ENCODE measurements at regions not wholly inside any gene's neighbourhood (a gene's known extent, or its start where the extent isn't known, plus 50 kb on each side); places are given as distances from the start of the nearest gene placed in this dataset.

DNA sequence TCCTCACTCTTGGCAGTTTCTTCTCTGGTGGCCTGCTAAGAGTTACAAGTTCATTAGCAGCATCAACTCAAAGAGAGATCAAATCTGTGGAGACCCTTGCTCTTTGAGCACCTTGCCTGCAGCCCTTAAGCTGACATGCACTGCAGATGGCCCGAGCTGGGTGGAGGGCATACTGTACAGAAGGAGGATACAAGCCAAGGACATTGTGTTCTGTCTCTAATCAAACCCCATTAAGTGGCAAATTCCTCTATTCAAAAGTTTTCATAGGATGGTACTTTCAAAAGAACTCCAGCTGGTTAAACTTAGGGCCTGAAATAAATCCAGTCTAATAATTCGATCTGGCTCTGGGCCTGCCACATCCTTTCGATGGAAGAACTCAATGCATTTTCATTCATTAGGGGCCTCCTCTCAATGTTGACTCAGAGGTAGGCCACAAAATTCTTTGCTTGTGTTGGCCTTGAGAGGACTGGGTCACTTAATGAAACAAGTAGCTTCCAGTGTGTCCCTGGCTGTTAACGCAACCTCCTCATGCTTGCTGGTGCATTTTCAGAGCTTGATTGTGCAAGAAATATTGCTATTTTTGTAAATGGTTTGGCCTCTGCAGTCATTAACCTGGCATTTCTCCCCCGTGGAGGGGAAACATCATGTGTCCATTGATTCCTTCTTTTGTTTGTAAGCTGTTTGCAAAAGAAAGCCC, 318.2 kb downstream of the NUAK1 start:
- no peak for DNase-seq

DNA sequence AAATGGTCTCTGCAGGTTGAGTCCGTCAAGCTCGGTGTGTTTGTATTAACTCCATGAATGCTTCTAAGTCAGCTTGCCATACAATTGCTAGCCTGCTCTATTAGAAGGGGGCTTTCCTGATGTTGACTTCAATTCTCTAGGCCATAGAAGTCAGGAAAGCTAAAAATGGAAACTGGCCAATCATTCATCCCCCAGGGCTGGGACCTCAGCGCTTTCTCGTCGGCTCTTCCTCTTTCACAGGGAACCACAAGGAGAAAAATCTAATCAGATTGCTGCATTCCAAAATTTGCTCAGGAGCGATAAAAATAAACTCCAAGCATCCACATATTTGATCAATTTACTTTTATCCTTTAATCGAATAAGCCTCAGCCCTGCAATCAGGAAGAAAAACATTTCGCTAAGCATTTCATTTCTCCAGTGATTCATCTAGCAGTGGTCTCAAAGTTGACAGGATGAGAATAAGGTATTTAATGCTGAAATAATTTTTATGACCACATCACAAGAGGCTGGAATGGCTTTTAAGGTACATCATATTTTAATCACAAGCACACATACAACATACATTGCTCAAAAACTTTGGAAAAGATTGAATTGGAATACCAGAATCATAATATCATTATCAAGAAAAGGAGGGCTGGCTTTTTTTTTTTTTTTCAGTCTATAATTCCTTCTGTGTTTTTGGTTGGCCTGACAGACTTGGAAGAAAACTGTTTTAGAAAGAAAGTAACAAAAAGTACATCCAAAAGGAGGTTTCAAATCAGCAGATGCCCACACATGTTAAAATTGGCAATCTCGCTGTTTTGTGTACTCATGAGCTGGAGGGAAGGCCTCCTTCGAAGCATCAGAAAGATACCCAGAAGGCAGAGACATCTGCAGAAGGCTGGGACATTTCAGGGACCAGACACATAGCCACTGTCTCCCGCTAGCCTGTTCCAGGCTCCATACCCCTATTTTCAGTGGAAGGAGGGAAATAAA, 316.3 kb downstream of the NUAK1 start:
- no peak for DNase-seq

GRCh38 chr12:105823810-105824209, 314.9 kb downstream of the NUAK1 start:
- no peak for DNase-seq

GRCh38 chr12:105825141-105825540, 313.6 kb downstream of the NUAK1 start:
- DNase-seq: no peak

DNA sequence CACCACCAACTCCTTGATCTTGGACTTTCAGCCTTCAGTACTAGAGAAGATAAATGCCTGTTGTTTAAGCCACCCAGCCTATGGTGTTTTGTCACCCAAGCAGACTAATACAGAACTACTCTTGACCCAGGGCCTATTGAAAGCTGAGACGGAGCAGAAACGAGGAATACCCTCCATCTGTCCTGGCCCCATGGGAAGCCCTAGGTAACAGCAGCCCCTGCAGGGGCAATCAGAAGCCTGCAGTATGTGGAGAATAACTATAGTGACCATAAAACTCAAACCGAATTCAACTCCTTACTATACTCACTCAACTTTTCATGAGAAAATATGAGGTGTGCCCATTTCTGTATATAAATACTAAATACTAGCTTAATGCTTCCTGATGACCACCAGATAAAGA, 307.4 kb downstream of the NUAK1 start:
- DNase-seq: no peak

GRCh38 chr12:105832021-105832420, 306.7 kb downstream of the NUAK1 start:
- no peak for DNase-seq

DNA sequence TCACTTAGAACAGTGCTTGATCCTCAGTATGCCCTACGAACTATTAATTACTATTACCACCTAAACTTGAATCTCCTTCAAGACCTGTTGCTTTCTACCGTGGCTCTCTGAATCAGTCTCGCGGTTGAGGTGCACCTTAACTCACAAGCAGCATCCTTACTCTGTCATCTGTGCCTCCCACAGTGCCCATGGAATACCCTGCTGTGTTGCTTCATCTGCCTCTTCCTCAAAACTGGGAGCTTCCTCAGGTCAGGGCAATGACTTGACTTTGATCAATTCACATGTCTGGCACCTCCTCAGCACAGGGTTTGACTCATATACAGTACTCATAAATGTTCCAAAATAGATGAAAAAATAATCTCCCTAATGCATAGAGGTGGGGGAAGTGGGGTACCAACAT, 305.9 kb downstream of the NUAK1 start:
- no peak for DNase-seq

DNA sequence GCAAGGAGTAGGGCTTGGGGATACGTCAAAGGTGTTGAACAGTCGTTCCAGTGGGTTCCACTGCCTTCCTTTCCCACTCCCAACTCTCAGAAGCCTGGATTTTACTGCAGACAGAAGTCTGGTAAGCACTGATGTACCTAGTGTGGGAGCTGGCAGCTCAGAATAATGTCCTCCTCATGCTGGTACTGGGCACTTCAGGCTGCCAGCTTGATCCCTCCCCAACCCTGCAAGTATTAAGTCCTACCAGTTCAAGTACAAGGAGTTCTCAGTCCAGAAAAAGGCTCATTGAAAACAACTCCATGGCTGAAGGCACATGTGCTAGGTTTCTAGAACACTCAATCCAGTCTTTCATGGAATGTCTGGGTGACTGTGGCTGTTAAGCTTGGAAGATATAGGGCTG, 304.3 kb downstream of the NUAK1 start:
- DNase-seq: no peak

DNA sequence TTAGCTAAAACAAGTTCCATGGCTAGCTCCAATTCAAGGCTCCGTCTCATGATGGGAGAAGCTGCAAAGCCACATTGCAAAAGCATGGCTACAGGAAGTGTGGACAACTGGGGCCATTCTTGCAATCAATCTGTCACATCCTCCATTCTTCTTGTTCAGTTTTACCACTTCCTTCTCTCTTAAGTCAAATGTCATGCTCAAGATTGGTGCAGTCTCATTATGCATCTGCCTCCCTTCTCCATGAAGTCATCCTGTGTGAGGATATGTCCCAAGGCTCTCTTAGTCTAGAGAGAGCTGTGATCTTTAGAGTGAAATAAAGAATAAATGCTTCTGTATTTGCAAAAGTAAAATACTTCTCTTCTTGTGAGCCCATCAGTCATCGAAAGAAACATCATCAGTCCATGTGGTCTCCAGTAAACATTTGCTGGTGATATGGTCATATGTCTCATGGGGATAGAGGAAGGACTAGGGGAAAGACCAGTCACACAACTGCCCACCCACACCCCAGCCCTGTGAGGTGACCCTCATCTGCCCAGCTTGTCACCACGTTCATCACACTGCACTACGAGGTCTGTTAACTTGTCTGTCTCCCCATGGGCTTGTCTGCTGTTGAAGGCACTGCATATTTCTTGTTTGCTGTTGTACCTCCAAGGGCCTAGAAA, 303.0 kb downstream of the NUAK1 start:
- no peak for DNase-seq

DNA sequence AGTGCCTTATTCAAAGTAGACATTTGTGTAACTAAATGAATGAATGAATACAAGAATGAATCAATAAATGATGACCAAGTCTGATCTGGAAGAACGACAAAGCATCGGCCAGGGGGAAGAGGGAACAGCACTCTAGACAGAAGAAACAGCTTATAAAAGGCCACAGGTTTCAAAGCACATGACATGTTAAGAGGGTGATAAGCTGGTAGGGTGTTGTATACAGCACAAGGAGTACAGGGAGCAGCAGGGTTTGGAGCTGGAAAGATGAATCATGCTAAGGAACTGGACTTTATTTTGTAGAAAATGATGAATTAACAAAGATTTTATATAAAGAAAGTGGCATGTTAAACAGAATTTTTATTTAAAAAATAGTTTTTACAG, 302.5 kb downstream of the NUAK1 start:
- no peak for DNase-seq

GRCh38 chr12:105839629-105840127, 299.1 kb downstream of the NUAK1 start:
- DNase-seq: no peak

DNA sequence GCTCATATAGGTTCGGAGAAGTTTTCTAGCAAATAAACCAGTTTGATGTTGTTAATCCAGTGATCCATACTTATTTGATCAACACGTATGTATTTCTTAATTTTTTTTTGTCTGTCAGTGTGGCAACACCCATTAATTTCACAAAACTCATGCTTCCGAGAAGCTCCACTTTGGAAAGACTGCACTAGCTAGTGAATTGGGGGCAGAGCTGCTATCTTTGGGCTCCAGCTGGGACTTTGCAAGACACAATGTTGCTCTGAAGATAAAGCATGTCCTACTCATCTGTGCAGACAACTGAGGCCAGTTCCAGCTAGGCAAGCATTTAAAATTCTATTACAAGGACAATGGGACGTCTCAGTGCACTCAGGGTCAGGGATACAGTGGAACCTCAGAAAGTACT, 298.4 kb downstream of the NUAK1 start:
- DNase-seq: no peak

- no peak for DNase-seq
These were observed 296.9 kb downstream of the NUAK1 start for GRCh38 chr12:105841840-105842239.

DNA sequence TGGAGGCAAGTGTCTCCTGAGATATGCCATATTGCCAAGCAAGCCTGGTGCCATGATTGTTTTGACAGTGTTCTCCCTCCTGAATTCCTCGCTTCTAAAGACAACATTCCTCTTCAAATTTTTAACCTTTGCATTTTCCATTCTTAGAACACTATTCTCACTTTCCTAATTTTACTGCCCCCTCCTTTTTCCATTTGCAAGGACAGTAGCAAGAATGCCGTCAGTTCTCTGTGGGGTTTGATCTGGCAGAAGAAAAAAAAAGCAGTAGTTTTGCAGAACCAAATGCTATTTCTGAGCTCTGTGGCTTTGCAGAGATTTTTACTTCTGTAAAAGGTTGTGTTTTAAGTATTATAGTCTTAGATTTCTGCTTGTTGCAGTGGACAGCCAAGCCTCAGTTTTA, 295.2 kb downstream of the NUAK1 start:
- no peak for DNase-seq

- no peak for DNase-seq
These were observed 294.6 kb downstream of the NUAK1 start for GRCh38 chr12:105843986-105844760.

GRCh38 chr12:105846331-105846730, 292.4 kb downstream of the NUAK1 start:
- no peak for DNase-seq

GRCh38 chr12:105847068-105847467, 291.7 kb downstream of the NUAK1 start:
- DNase-seq: no peak

GRCh38 chr12:105848286-105848685, 290.5 kb downstream of the NUAK1 start:
- no peak for DNase-seq

DNA sequence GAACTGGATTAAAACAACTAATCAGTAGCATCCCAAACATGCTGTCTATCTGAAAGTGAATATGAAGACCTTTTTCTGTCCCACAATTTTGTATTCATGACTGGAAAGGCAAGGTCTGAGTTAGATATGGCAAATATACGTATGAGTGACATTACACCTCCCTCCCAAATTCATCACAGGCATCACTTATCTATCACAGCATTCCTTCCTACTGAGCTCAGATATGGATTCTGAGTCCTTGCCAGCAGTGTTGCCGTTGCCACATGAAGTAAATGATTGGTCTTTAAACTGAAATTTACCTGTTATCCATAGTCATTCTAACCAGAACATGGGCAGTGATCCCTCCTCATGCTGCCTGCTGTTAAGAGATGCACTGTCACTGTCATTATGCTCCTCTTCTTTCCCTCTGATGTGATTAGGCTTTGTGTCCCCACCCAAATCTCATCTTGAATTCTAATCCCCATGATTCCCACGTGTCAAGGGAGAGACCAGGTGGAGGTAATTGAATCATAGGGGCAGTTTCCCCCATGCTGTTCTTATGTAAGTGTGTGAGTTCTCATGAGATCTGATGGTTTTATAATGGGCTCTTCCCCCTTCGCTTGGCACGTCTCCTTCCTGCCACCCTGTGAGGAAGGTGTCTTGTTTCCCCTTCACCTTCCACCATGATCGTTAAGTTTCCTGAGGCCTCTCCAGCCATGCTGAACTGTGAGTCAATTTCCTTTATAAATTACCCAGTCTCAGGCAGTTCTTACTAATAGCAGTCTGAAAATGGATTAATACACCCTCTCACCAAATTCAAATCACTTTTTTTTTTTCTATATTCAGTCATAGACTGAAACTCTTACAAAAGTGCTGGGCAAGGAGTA, 288.4 kb downstream of the NUAK1 start:
- no peak for DNase-seq

GRCh38 chr12:105852496-105852895, 286.3 kb downstream of the NUAK1 start:
- DNase-seq: no peak

DNA sequence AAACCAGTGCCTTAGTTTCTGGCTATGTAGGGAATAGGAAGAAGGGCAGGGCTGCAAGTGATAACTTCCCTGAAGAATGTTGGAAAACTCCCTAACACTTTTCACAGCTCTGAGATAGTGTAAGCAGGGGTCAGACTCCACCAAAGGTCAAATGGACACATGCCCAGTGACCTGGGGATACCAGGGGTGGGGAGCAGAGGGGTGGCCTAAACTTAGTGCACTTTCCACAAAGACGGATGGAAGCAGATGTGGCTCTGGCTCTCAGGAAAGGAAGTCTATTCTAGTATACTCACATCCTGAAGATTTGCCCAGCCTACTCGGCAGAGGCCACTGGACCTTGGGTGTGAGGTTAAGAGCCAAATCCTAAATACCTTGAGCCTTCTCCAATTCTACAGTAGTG, 285.8 kb downstream of the NUAK1 start:
- DNase-seq: no peak

DNA sequence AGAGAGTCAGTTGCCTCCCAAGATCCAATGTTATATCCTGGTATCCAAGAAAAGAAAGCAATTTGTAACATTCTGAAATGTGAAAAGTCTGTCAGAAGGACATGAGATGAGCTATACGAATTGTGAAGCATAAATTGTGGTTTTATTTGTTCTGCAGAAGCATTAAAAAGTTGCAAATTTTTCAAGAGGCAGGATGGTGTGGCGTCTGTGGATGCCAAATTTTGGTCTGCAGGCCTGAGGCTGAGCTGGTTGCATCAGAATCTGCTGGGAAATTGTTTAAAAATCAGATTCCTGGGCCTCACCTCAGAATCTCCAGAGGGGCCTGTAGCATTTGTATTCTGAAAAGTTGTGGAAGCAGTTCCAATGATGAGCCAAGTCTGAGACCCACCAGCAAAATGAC, 284.7 kb downstream of the NUAK1 start:
- no peak for DNase-seq

Measured in hippocampal formation (tissue), 2 donors.